WTC11 (cell line): ENCODE measurements at regions not wholly inside any gene's neighbourhood (a gene's known extent, or its start where the extent isn't known, plus 50 kb on each side); places are given as distances from the start of the nearest gene placed in this dataset.

Experiments used
- ATAC-seq: fragments of 200-7000 bp; cut with Tn5 transposase; 2 replicates; pipeline ENCODE4 v1.10.0; 2021; ENCODE audit warnings: mild to moderate bottlenecking, moderate library complexity
- CTCF ChIA-PET: fragments of 300-600 bp; sonication (Branson Sonifier 250); formaldehyde crosslinking; loops from one replicate; lab custom pipeline; 2021; ENCODE audit warnings: antibody characterized with exemption; lab: Charles Lee
- POLR2A ChIA-PET: fragments of 350-600 bp; sonication (Branson Sonifier 250); formaldehyde crosslinking; loops from one replicate; lab custom pipeline; 2021; ENCODE audit warnings: antibody characterized with exemption; lab: Charles Lee
- DNase-seq: peaks from one replicate; pipeline ENCODE4 v3.0.0; 2021; ENCODE audit warnings: low spot score
- H3K27ac Mint-ChIP-seq: 2 replicates; pipeline ENCODE4 v1.8.0; 2021; ENCODE audit warnings: mixed read lengths
- H3K27me3 Mint-ChIP-seq: 2 replicates; pipeline ENCODE4 v1.8.0; 2021; ENCODE audit warnings: low read depth, mild to moderate bottlenecking, moderate library complexity, mixed read lengths
- H3K36me3 Mint-ChIP-seq: 2 replicates; pipeline ENCODE4 v1.8.0; 2021; ENCODE audit warnings: mixed read lengths
- H3K4me1 Mint-ChIP-seq: 2 replicates; pipeline ENCODE4 v1.8.0; 2022; ENCODE audit warnings: mixed read lengths
- H3K4me3 Mint-ChIP-seq: 2 replicates; pipeline ENCODE4 v1.8.0; 2021; ENCODE audit warnings: mild to moderate bottlenecking, moderate library complexity, mixed read lengths
- H3K9me3 Mint-ChIP-seq: 2 replicates; pipeline ENCODE4 v1.8.0; 2021; ENCODE audit warnings: mixed read lengths
- AFF4 ChIP-seq: sonication (generic); formaldehyde crosslinking; IDR thresholded peaks from 2 replicates; pipeline ENCODE4 v1.8.1; 2023; ENCODE audit warnings: mild to moderate bottlenecking, missing genetic modification reagents, borderline replicate concordance
- E2F1 ChIP-seq: sonication (generic); formaldehyde crosslinking; IDR thresholded peaks from 2 replicates; pipeline ENCODE4 v1.8.0; 2022; ENCODE audit warnings: mild to moderate bottlenecking, missing genetic modification reagents
- E2F4 ChIP-seq: sonication (generic); formaldehyde crosslinking; IDR thresholded peaks from 2 replicates; pipeline ENCODE4 v1.8.1; 2022; ENCODE audit warnings: low read depth, mild to moderate bottlenecking, moderate library complexity, missing genetic modification reagents, borderline replicate concordance
- E2F5 ChIP-seq: sonication (generic); formaldehyde crosslinking; IDR thresholded peaks from 2 replicates; pipeline ENCODE4 v1.8.1; 2022; ENCODE audit warnings: mild to moderate bottlenecking, moderate library complexity, missing genetic modification reagents
- FOXP1 ChIP-seq: sonication (generic); formaldehyde crosslinking; IDR thresholded peaks from 2 replicates; pipeline ENCODE4 v1.8.0; 2022; ENCODE audit warnings: missing genetic modification reagents, mild to moderate bottlenecking, moderate library complexity, borderline replicate concordance
- GRHL2 ChIP-seq: fragments of 250-450 bp; sonication (Bioruptor Pico); IDR thresholded peaks from 2 replicates; pipeline ENCODE4 v1.8.0; 2022; ENCODE audit warnings: mild to moderate bottlenecking, moderate library complexity; ENCODE audit not compliant: insufficient replicate concordance, severe bottlenecking
- IRF1 ChIP-seq: sonication (generic); formaldehyde crosslinking; IDR thresholded peaks from 2 replicates; pipeline ENCODE4 v1.8.0; 2023; ENCODE audit warnings: missing genetic modification reagents
- IRF2 ChIP-seq: sonication (generic); formaldehyde crosslinking; IDR thresholded peaks from 2 replicates; pipeline ENCODE4 v1.8.0; 2022; ENCODE audit warnings: low read depth, missing genetic modification reagents, borderline replicate concordance
- MXD4 ChIP-seq: fragments of 250-450 bp; sonication (Bioruptor Pico); IDR thresholded peaks from 2 replicates; pipeline ENCODE4 v1.8.0; 2021; ENCODE audit warnings: mild to moderate bottlenecking, moderate library complexity, borderline replicate concordance
- NR1H2 ChIP-seq: sonication (generic); formaldehyde crosslinking; IDR thresholded peaks from 2 replicates; pipeline ENCODE4 v1.9.0; 2021; ENCODE audit warnings: mild to moderate bottlenecking, moderate library complexity, missing genetic modification reagents
- NR3C1 ChIP-seq: sonication (generic); formaldehyde crosslinking; conservative IDR thresholded peaks from 2 replicates; pipeline ENCODE4 v1.8.1; 2023; ENCODE audit warnings: low read depth, mild to moderate bottlenecking, missing genetic modification reagents
- OVOL2 ChIP-seq: fragments of 250-450 bp; sonication (Bioruptor Pico); IDR thresholded peaks from 2 replicates; pipeline ENCODE4 v1.9.0; 2021; ENCODE audit warnings: mild to moderate bottlenecking, borderline replicate concordance
- PRRX2 ChIP-seq: fragments of 250-450 bp; sonication (Bioruptor Pico); IDR thresholded peaks from 2 replicates; pipeline ENCODE4 v1.8.0; 2021; ENCODE audit warnings: mild to moderate bottlenecking
- RELA ChIP-seq: sonication (generic); formaldehyde crosslinking; IDR thresholded peaks from 2 replicates; pipeline ENCODE4 v1.8.1; 2022; ENCODE audit warnings: missing genetic modification reagents, mild to moderate bottlenecking, borderline replicate concordance
- RORB ChIP-seq: fragments of 250-450 bp; sonication (Bioruptor Pico); IDR thresholded peaks from 2 replicates; pipeline ENCODE4 v1.9.0; 2021; ENCODE audit warnings: mild to moderate bottlenecking
- SP1 ChIP-seq: sonication (generic); formaldehyde crosslinking; conservative IDR thresholded peaks from 2 replicates; pipeline ENCODE4 v1.8.1; 2022; ENCODE audit warnings: missing genetic modification reagents
- TEAD4 ChIP-seq: sonication (generic); formaldehyde crosslinking; IDR thresholded peaks from 2 replicates; pipeline ENCODE4 v1.8.0; 2022; ENCODE audit warnings: mild to moderate bottlenecking, missing genetic modification reagents
- ZMAT4 ChIP-seq: fragments of 250-450 bp; sonication (Bioruptor Pico); IDR thresholded peaks from 2 replicates; pipeline ENCODE4 v1.9.0; 2021; ENCODE audit warnings: mild to moderate bottlenecking
- ZNF121 ChIP-seq: sonication (generic); formaldehyde crosslinking; IDR thresholded peaks from 2 replicates; pipeline ENCODE4 v1.8.0; 2023; ENCODE audit warnings: missing genetic modification reagents
- ZNF317 ChIP-seq: sonication (generic); formaldehyde crosslinking; IDR thresholded peaks from 2 replicates; pipeline ENCODE4 v1.8.1; 2023; ENCODE audit warnings: low read depth, mild to moderate bottlenecking, moderate library complexity, missing genetic modification reagents, borderline replicate concordance
- ZNF512 ChIP-seq: sonication (generic); formaldehyde crosslinking; IDR thresholded peaks from 2 replicates; pipeline ENCODE4 v1.8.1; 2022; ENCODE audit warnings: missing genetic modification reagents, borderline replicate concordance

GRCh38 chr7:52211930-52212329 is 823.5 kb upstream of the POM121L12 start (continued):
- TF ChIP-seq ZMAT4 (CRISPR knock-in tag) (no peak), IRF2 (CRISPR knock-in tag) (no peak), E2F5 (CRISPR knock-in tag) (no peak), RELA (no peak), TEAD4 (CRISPR knock-in tag) (no peak), ZNF317 (CRISPR knock-in tag) (no peak), MXD4 (CRISPR knock-in tag) (no peak), IRF1 (CRISPR knock-in tag) (no peak), PRRX2 (CRISPR knock-in tag) (no peak)

GRCh38 chr7:52209614-52210013 is 825.8 kb upstream of the POM121L12 start:
- Mint-ChIP-seq H3K27me3 (no peaks in the 10 kb centered on the region), H3K9me3 (peaks cover 9% of the 10 kb centered on the region), H3K4me3 (no peak overlapping the region), H3K4me1 (0 out of 2 replicates have a peak, but pooled peaks cover 7% of the 10 kb centered on the region), H3K27ac (no peak overlapping the region), H3K36me3 (0 out of 2 replicates have a peak, but pooled peaks cover 2% of the 10 kb centered on the region)
- ChIA-PET POLR2A (no interaction called here), CTCF (no interaction called here)
- no peak for ATAC-seq
- no peak for DNase-seq
- no peak for TF ChIP-seq E2F4 (CRISPR knock-in tag)
- no peak for TF ChIP-seq RORB (CRISPR knock-in tag)
- no peak for TF ChIP-seq E2F5 (CRISPR knock-in tag)
- TF ChIP-seq ZNF121 (CRISPR knock-in tag), result no peak
- TF ChIP-seq SP1 (CRISPR knock-in tag), result no peak
- TF ChIP-seq ZNF512 (CRISPR knock-in tag), result no peak
- no peak for TF ChIP-seq E2F1 (CRISPR knock-in tag)
- no peak for TF ChIP-seq GRHL2 (CRISPR knock-in tag)
- TF ChIP-seq FOXP1 (CRISPR knock-in tag), result no peak
- no peak for TF ChIP-seq AFF4
- TF ChIP-seq NR1H2, result no peak
- no peak for TF ChIP-seq MXD4 (CRISPR knock-in tag)
- TF ChIP-seq OVOL2 (CRISPR knock-in tag), result no peak
- no peak for TF ChIP-seq NR3C1
